PC-9 (cell line): ENCODE measurements at regions not wholly inside any gene's neighbourhood (a gene's known extent, or its start where the extent isn't known, plus 50 kb on each side); places are given as distances from the start of the nearest gene placed in this dataset.

Experiments used
- BruUV-seq: library from RNA; stranded (reverse); fragments of 400-500 nt; replicated peaks from 2 replicates; lab custom pipeline; 2021; lab: Mats Ljungman, UMichigan
- CTCF ChIA-PET: fragments of 300-600 bp; sonication (Branson Sonifier 250); formaldehyde crosslinking; loops from one replicate; lab custom pipeline; 2022; ENCODE audit warnings: antibody characterized with exemption; lab: Charles Lee
- POLR2A ChIA-PET: fragments of 300-600 bp; sonication (Branson Sonifier 250); formaldehyde crosslinking; loops from one replicate; lab custom pipeline; 2022; ENCODE audit warnings: antibody characterized with exemption; ENCODE audit not compliant: unreplicated experiment; lab: Charles Lee
- DNase-seq, 2 experiments: peaks; one replicate each; pipeline versions ENCODE4 v3.0.0 to v3.0.0-alpha.2; 2015 to 2022; ENCODE audit warnings: mixed read lengths in 1 of 2
- H2AFZ ChIP-seq: fragments of 200-600 bp; sonication (generic); 2 replicates; pipeline ENCODE4 v1.8.1; 2017; ENCODE audit warnings: antibody characterized with exemption
- H3F3A ChIP-seq: fragments of 200-600 bp; sonication (generic); 2 replicates; pipeline ENCODE4 v1.8.1; 2017; ENCODE audit warnings: antibody characterized with exemption, mild to moderate bottlenecking, low read depth; ENCODE audit not compliant: insufficient read depth
- H3K27ac ChIP-seq: fragments of 200-600 bp; sonication (generic); 2 replicates; pipeline ENCODE4 v1.6.1; 2016; ENCODE audit warnings: mixed run types
- H3K27me3 ChIP-seq: fragments of 200-600 bp; sonication (generic); 2 replicates; pipeline ENCODE4 v1.6.1; 2016; ENCODE audit warnings: low read depth, mixed run types; ENCODE audit not compliant: insufficient read depth
- H3K36me3 ChIP-seq: fragments of 200-600 bp; sonication (generic); 2 replicates; pipeline ENCODE4 v1.6.1; 2016; ENCODE audit warnings: low read depth, mixed run types
- H3K4me1 ChIP-seq: fragments of 200-600 bp; sonication (generic); replicated peaks from 2 replicates; pipeline ENCODE4 v1.6.1; 2016; ENCODE audit warnings: mixed run types; ENCODE audit not compliant: insufficient read depth
- H3K4me2 ChIP-seq: fragments of 200-600 bp; sonication (generic); 2 replicates; pipeline ENCODE4 v1.6.1; 2017; ENCODE audit warnings: mixed run types
- H3K4me3 ChIP-seq: fragments of 200-600 bp; sonication (generic); 2 replicates; pipeline ENCODE4 v1.6.1; 2016; ENCODE audit warnings: mixed run types
- H3K79me2 ChIP-seq: fragments of 200-600 bp; sonication (generic); 2 replicates; pipeline ENCODE4 v1.6.1; 2017; ENCODE audit warnings: low read depth, mixed run types
- H3K9me2 ChIP-seq: fragments of 200-600 bp; sonication (generic); 2 replicates; pipeline ENCODE4 v1.8.1; 2017; ENCODE audit warnings: mild to moderate bottlenecking; ENCODE audit not compliant: insufficient read depth
- H3K9me3 ChIP-seq: fragments of 200-600 bp; sonication (generic); 2 replicates; pipeline ENCODE4 v1.8.1; 2016; ENCODE audit warnings: low read depth; ENCODE audit not compliant: insufficient read depth
- H4K20me1 ChIP-seq: fragments of 200-600 bp; sonication (generic); 2 replicates; pipeline ENCODE4 v1.8.1; 2017; ENCODE audit not compliant: insufficient read depth
- EZH2 ChIP-seq: fragments of 200-600 bp; sonication (generic); IDR thresholded peaks from 2 replicates; pipeline ENCODE4 v1.8.0; 2017; ENCODE audit warnings: antibody characterized with exemption, low read depth
- intact Hi-C: fragments of 100-400 bp; cut with micrococcal nuclease; formaldehyde crosslinking; loops from one replicate; pipeline ENCODE4 v1.10.0; 2022; ENCODE audit not compliant: unreplicated experiment
- TF ChIP-seq, protein P1 (sequence below): fragments of 200-600 bp; sonication (generic); conservative IDR thresholded peaks from 2 replicates; pipeline ENCODE4 v1.6.1; 2017; ENCODE audit warnings: mixed run types, antibody characterized with exemption, mild to moderate bottlenecking, moderate library complexity

DNA sequence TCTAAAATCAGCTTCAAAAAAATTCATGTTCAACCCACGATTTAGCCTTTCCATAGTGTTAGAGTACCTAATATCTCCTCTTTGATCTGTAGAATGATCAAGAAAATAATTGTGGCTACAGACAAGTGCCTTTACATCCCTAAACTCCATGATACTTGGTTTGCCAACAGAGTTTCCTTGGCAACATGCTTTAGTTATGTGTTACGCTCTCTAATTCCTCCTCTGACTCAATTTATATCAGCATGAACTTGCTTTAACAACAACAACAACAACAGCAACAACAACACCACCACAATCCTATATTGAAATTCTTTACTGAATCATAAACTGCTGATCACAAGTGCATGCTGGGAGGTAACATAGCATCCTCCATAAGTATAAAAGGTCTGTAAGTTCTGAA lies 757.8 kb downstream of the CDH11 start:
- no peak overlapping the region for H3K4me3 ChIP-seq
- no peaks in the 10 kb centered on the region for H3K79me2 ChIP-seq
- H4K20me1 ChIP-seq: no peaks in the 10 kb centered on the region
- intact Hi-C loops: no loop called here
- POLR2A ChIA-PET: no interaction called here
- no peaks in the 10 kb centered on the region for H3K4me1 ChIP-seq
- no peaks in the 10 kb centered on the region for H3K36me3 ChIP-seq
- H3K9me3 ChIP-seq: no peaks in the 10 kb centered on the region
- no TSS peak for BruUV-seq
- H3F3A ChIP-seq: no peaks in the 10 kb centered on the region
- H2AFZ ChIP-seq: no peak overlapping the region
- DNase-seq: no peak
- H3K9me2 ChIP-seq: no peaks in the 10 kb centered on the region
- 0 out of 2 replicates have a peak, but pooled peaks cover 5% of the 10 kb centered on the region for H3K27me3 ChIP-seq
- H3K27ac ChIP-seq: no peak overlapping the region
- H3K4me2 ChIP-seq: no peak overlapping the region
- CTCF ChIA-PET: no interaction called here
- TF ChIP-seq EZH2: no peak
- TF ChIP-seq, protein P1, sequence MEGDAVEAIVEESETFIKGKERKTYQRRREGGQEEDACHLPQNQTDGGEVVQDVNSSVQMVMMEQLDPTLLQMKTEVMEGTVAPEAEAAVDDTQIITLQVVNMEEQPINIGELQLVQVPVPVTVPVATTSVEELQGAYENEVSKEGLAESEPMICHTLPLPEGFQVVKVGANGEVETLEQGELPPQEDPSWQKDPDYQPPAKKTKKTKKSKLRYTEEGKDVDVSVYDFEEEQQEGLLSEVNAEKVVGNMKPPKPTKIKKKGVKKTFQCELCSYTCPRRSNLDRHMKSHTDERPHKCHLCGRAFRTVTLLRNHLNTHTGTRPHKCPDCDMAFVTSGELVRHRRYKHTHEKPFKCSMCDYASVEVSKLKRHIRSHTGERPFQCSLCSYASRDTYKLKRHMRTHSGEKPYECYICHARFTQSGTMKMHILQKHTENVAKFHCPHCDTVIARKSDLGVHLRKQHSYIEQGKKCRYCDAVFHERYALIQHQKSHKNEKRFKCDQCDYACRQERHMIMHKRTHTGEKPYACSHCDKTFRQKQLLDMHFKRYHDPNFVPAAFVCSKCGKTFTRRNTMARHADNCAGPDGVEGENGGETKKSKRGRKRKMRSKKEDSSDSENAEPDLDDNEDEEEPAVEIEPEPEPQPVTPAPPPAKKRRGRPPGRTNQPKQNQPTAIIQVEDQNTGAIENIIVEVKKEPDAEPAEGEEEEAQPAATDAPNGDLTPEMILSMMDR: no peak

DNA sequence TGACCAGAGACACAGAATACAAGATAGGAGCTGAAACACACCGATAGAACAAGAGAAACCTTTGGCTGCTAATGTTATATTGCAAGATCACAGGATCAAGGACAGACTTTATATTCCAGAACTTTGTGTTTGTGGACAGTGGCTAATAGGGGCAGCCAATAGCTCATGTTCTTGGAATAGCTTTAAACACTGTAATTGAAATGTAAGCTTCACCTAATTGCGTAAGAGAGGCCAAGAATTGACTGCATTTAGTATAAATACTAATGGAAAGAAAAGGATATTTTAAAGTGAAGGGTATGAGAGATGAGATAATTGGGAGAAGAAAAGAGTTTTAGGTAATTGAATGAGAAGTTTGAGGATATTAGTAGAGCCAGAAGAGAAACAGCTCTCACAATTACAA lies 758.8 kb downstream of the CDH11 start:
- no TSS peak for BruUV-seq
- intact Hi-C loops: no loop called here
- CTCF ChIA-PET: no interaction called here

DNA sequence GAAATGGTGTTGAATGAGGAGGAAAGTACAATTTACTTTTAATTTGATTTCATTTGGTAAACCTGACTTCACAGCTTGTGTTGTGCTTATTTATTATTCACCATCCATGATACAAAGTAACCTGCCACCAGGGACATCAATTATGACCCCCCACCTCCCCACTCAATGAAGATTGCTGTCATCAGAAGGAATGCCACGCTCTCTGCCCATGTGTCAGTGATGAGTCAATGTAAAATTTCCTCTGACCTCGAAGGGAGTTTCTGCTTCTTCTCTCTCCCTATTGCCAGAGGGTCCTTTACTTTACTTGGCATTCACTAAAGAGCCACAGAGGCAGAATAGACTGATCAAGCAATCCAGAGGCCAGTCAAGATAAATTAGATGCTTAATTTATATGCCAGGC lies 759.7 kb downstream of the CDH11 start:
- Histone ChIP-seq H3K9me2 (no peaks in the 10 kb centered on the region), H3K4me1 (no peaks in the 10 kb centered on the region), H3F3A (no peaks in the 10 kb centered on the region), H3K79me2 (no peaks in the 10 kb centered on the region), H3K4me3 (no peak overlapping the region), H3K27ac (no peak overlapping the region), H3K36me3 (no peaks in the 10 kb centered on the region), H3K9me3 (no peaks in the 10 kb centered on the region), H3K27me3 (0 out of 2 replicates have a peak, but pooled peaks cover 5% of the 10 kb centered on the region), H4K20me1 (no peaks in the 10 kb centered on the region), H2AFZ (no peak overlapping the region), H3K4me2 (no peak overlapping the region)
- intact Hi-C loops: no loop called here
- TF ChIP-seq, protein P1: no peak
- TF ChIP-seq EZH2: no peak
- ChIA-PET CTCF (no interaction called here), POLR2A (no interaction called here)
- no TSS peak for BruUV-seq
- no peak for DNase-seq

More for the DNA sequence above, 758.8 kb downstream of the CDH11 start:
- Histone ChIP-seq H3K4me2 (no peak overlapping the region), H3F3A (no peaks in the 10 kb centered on the region), H2AFZ (no peak overlapping the region), H3K4me1 (no peaks in the 10 kb centered on the region), H3K27ac (no peak overlapping the region), H3K36me3 (no peaks in the 10 kb centered on the region), H3K9me3 (no peaks in the 10 kb centered on the region), H4K20me1 (no peaks in the 10 kb centered on the region), H3K9me2 (no peaks in the 10 kb centered on the region), H3K4me3 (no peak overlapping the region), H3K27me3 (0 out of 2 replicates have a peak, but pooled peaks cover 5% of the 10 kb centered on the region), H3K79me2 (no peaks in the 10 kb centered on the region)
- no peak for TF ChIP-seq EZH2
- TF ChIP-seq, protein P1: no peak
- no peak for DNase-seq
- POLR2A ChIA-PET: no interaction called here
